Upper lobe of left lung (tissue), 4 donors: ENCODE measurements at regions not wholly inside any gene's neighbourhood (a gene's known extent, or its start where the extent isn't known, plus 50 kb on each side); places are given as distances from the start of the nearest gene placed in this dataset.

Experiments used
- CTCF ChIP-seq, 6 experiments: fragments of 450-650 bp in 4 of 6; fragments of 200-600 bp in 2 of 6; sonication (generic) in 2 of 6; IDR thresholded peaks; one replicate each; pipeline ENCODE4 v1.5.1; 2016 to 2019; ENCODE audit warnings: antibody characterized with exemption in 6 of 6
- EP300 ChIP-seq, 4 donors: sonication (generic); formaldehyde crosslinking; IDR thresholded peaks; one replicate each; pipeline ENCODE4 v1.5.1; 2017; ENCODE audit warnings: antibody characterized with exemption in 4 of 4, control low read depth in 2 of 4

- no peak for TF ChIP-seq CTCF (IDR thresholded peaks at IDR 0.05)
- TF ChIP-seq EP300 (IDR thresholded peaks at IDR 0.05): no peak
These were observed 69.2 kb upstream of the CST7 start for GRCh38 chr20:24879875-24880274.
